GM23338 (cell line): ENCODE measurements at regions not wholly inside any gene's neighbourhood (a gene's known extent, or its start where the extent isn't known, plus 50 kb on each side); places are given as distances from the start of the nearest gene placed in this dataset.

Source experiments
- ATAC-seq: fragments of 200-7000 bp; cut with Tn5 transposase; 3 replicates; pipeline ENCODE4 v1.9.1; 2020
- DNase-seq: peaks from one replicate; pipeline ENCODE4 v3.0.0-alpha.2; 2015; ENCODE audit warnings: low spot score
- H2AFZ ChIP-seq: fragments of 200-600 bp; sonication (generic); 2 replicates; pipeline ENCODE4 v1.8.0; 2016; ENCODE audit warnings: antibody characterized with exemption, mild to moderate bottlenecking, moderate library complexity
- H3F3A ChIP-seq: fragments of 200-600 bp; sonication (generic); replicated peaks from 2 replicates; pipeline ENCODE4 v1.8.0; 2017; ENCODE audit warnings: antibody characterized with exemption, mixed run types, low read depth
- H3K27ac ChIP-seq: fragments of 200-600 bp; sonication (generic); 2 replicates; pipeline ENCODE4 v1.6.1; 2016; ENCODE audit warnings: low read depth
- H3K27me3 ChIP-seq: fragments of 200-600 bp; sonication (generic); 2 replicates; pipeline ENCODE4 v1.8.0; 2016; ENCODE audit warnings: mild to moderate bottlenecking, mixed run types, moderate library complexity; ENCODE audit not compliant: insufficient read depth
- H3K36me3 ChIP-seq: fragments of 200-600 bp; sonication (generic); 2 replicates; pipeline ENCODE4 v1.8.0; 2016; ENCODE audit warnings: mild to moderate bottlenecking; ENCODE audit not compliant: insufficient read depth
- H3K4me1 ChIP-seq: fragments of 200-600 bp; sonication (generic); 2 replicates; pipeline ENCODE4 v1.8.0; 2016; ENCODE audit warnings: mild to moderate bottlenecking, moderate library complexity; ENCODE audit not compliant: insufficient read depth
- H3K4me2 ChIP-seq: fragments of 200-600 bp; sonication (generic); 2 replicates; pipeline ENCODE4 v1.7.1; 2017; ENCODE audit warnings: mixed run types
- H3K4me3 ChIP-seq: fragments of 200-600 bp; sonication (generic); 2 replicates; pipeline ENCODE4 v1.6.1; 2016; ENCODE audit warnings: mixed run types
- H3K79me2 ChIP-seq: fragments of 200-600 bp; sonication (generic); replicated peaks from 2 replicates; pipeline ENCODE4 v1.8.0; 2017; ENCODE audit warnings: mild to moderate bottlenecking; ENCODE audit not compliant: insufficient read depth
- H3K9me2 ChIP-seq: fragments of 200-600 bp; sonication (generic); 2 replicates; pipeline ENCODE4 v1.8.0; 2017; ENCODE audit not compliant: insufficient read depth
- H4K20me1 ChIP-seq: fragments of 200-600 bp; sonication (generic); replicated peaks from 2 replicates; pipeline ENCODE4 v1.8.0; 2017; ENCODE audit warnings: mild to moderate bottlenecking; ENCODE audit not compliant: insufficient read depth
- H3K27ac Mint-ChIP-seq: 2 replicates; pipeline ENCODE4 v1.8.0; 2020; ENCODE audit warnings: inconsistent platforms, mild to moderate bottlenecking, moderate library complexity, mixed read lengths
- H3K27me3 Mint-ChIP-seq: 3 replicates; pipeline ENCODE4 v1.8.0; 2022; ENCODE audit warnings: low read depth, mild to moderate bottlenecking, moderate library complexity, mixed read lengths, inconsistent platforms; ENCODE audit not compliant: insufficient read depth, poor library complexity
- H3K36me3 Mint-ChIP-seq: 3 replicates; pipeline ENCODE4 v1.8.0; 2021; ENCODE audit warnings: low read depth, mild to moderate bottlenecking, inconsistent platforms, moderate library complexity, mixed read lengths
- H3K4me1 Mint-ChIP-seq: 3 replicates; pipeline ENCODE4 v1.8.0; 2020; ENCODE audit warnings: mild to moderate bottlenecking, inconsistent platforms, mixed read lengths
- H3K4me3 Mint-ChIP-seq: 3 replicates; pipeline ENCODE4 v1.8.0; 2021; ENCODE audit warnings: moderate library complexity, mild to moderate bottlenecking, inconsistent platforms, mixed read lengths
- H3K9me3 Mint-ChIP-seq: 3 replicates; pipeline ENCODE4 v1.8.0; 2020; ENCODE audit warnings: moderate library complexity, mild to moderate bottlenecking, inconsistent platforms, mixed read lengths
- CREB1 ChIP-seq: fragments of 250-450 bp; sonication (Bioruptor Pico); IDR thresholded peaks from 2 replicates; pipeline ENCODE4 v1.5.0; 2020; ENCODE audit warnings: low read depth, mild to moderate bottlenecking, moderate library complexity
- CTCF ChIP-seq, 2 experiments: fragments of 200-600 bp in 1 of 2; sonication (generic) in 1 of 2; conservative IDR thresholded peaks; 2 replicates each; pipeline versions ENCODE4 v1.5.1 to v1.6.1; 2016 to 2017; ENCODE audit warnings: antibody characterized with exemption in 2 of 2, low read depth in 2 of 2, mild to moderate bottlenecking in 2 of 2, moderate library complexity in 1 of 2
- EZH2 ChIP-seq: fragments of 200-600 bp; sonication (generic); IDR thresholded peaks from one replicate; pipeline ENCODE4 v1.8.0; 2017; ENCODE audit warnings: antibody characterized with exemption, mild to moderate bottlenecking, low read depth; ENCODE audit not compliant: unreplicated experiment
- EZH2phosphoT487 ChIP-seq: fragments of 200-600 bp; sonication (generic); IDR thresholded peaks from one replicate; pipeline ENCODE4 v1.8.1; 2018; ENCODE audit warnings: antibody characterized with exemption; ENCODE audit not compliant: unreplicated experiment
- POLR2AphosphoS5 ChIP-seq: IDR thresholded peaks from 2 replicates; pipeline ENCODE4 v1.6.1; 2016; ENCODE audit warnings: antibody characterized with exemption, low read depth
- STAT1 ChIP-seq: IDR thresholded peaks from one replicate; pipeline ENCODE4 v1.6.1; 2016; ENCODE audit warnings: antibody characterized with exemption; ENCODE audit not compliant: unreplicated experiment
- ZNF114 ChIP-seq: fragments of 250-450 bp; sonication (Bioruptor Pico); IDR thresholded peaks from 2 replicates; pipeline ENCODE4 v1.5.0; 2020; ENCODE audit warnings: mild to moderate bottlenecking, moderate library complexity
- ZNF331 ChIP-seq: fragments of 250-450 bp; sonication (Bioruptor Pico); IDR thresholded peaks from 2 replicates; pipeline ENCODE4 v1.5.0; 2020; ENCODE audit warnings: low read depth, mild to moderate bottlenecking, moderate library complexity

DNA sequence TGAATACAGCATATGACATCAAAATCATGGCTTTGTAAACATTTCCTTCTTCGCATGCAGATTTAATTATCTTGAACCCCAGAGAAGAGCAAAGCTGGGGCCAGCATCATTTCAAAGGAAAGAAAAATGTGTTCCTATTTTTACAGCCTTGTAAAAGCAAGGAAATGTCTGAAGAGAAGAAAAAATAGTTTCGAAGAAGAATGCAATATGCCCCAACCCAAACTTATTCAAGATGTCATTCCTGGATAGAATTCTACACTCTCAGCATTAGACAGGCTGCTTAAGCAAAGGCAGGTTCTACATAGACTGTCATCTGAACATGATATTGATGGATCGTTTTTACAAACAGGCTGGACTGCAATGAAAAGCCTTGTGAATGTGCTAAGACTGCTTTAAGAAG is 900.8 kb downstream of the TTLL7 start (continued):
- no peak for TF ChIP-seq EZH2phosphoT487
- TF ChIP-seq EZH2, result no peak
- no peak for TF ChIP-seq STAT1
- no peak for TF ChIP-seq CREB1
- TF ChIP-seq ZNF114 (CRISPR knock-in tag), result no peak
- no peak for TF ChIP-seq ZNF331 (CRISPR knock-in tag)
- TF ChIP-seq POLR2AphosphoS5, result no peak

DNA sequence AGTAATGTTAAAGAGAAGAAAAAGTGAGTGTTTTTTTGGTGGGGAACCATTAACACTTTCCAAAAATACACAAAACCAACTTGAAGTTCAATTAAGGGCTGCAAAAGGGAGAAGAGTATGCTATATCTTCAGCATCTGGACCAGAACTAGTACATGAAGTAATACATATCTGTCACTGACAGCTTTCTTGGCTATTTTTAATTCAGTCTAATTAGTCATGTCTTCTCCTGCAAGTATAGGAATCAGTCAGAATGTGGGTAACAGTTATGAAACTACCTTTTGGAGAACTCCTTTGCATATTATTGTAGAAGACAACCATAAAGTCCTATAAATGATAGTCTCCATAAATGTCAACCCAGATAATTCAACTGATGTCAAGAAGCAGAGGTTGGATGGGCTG is 901.2 kb downstream of the TTLL7 start:
- Histone ChIP-seq H3K27me3 (no peaks in the 10 kb centered on the region), H3F3A (no peaks in the 10 kb centered on the region), H3K4me1 (peaks cover 6% of the 10 kb centered on the region; the same call in 1 of the 2 replicates), H3K4me2 (no peak overlapping the region), H2AFZ (no peak overlapping the region), H3K36me3 (no peaks in the 10 kb centered on the region; the same call in 1 of the 2 replicates), H3K4me3 (no peak overlapping the region), H3K27ac (no peak overlapping the region), H4K20me1 (no peaks in the 10 kb centered on the region), H3K9me2 (no peaks in the 10 kb centered on the region), H3K79me2 (no peaks in the 10 kb centered on the region)
- Mint-ChIP-seq H3K27ac (no peak overlapping the region), H3K36me3 (peaks cover 3% of the 10 kb centered on the region; the same call in 1 of the 3 replicates), H3K4me3 (no peak overlapping the region), H3K9me3 (no peaks in the 10 kb centered on the region), H3K4me1 (peaks cover 5% of the 10 kb centered on the region; the same call in 2 of the 3 replicates), H3K27me3 (no peaks in the 10 kb centered on the region)
- ATAC-seq (no peak), DNase-seq (no peak)
- TF ChIP-seq STAT1, result no peak
- TF ChIP-seq ZNF114 (CRISPR knock-in tag), result no peak

- Histone ChIP-seq H3K27ac (no peak overlapping the region), H3F3A (no peaks in the 10 kb centered on the region), H4K20me1 (no peaks in the 10 kb centered on the region), H3K4me2 (no peak overlapping the region), H3K27me3 (no peaks in the 10 kb centered on the region), H3K4me3 (no peak overlapping the region), H3K9me2 (no peaks in the 10 kb centered on the region), H2AFZ (no peak overlapping the region), H3K4me1 (no peaks in the 10 kb centered on the region), H3K36me3 (no peaks in the 10 kb centered on the region; the same call in 1 of the 2 replicates), H3K79me2 (no peaks in the 10 kb centered on the region)
- Mint-ChIP-seq H3K4me1 (no peaks in the 10 kb centered on the region; the same call in 2 of the 3 replicates), H3K36me3 (peaks cover 3% of the 10 kb centered on the region; the same call in 1 of the 3 replicates), H3K4me3 (no peak overlapping the region), H3K27me3 (no peaks in the 10 kb centered on the region), H3K27ac (no peak overlapping the region), H3K9me3 (no peaks in the 10 kb centered on the region)
- no peak for TF ChIP-seq CTCF (conservative IDR thresholded peaks at IDR 0.05; ENCODE audit: low read depth in 2 of 2)
- ATAC-seq (no peak), DNase-seq (no peak)
Observed at GRCh38 chr1:83095570-83095969, 903.4 kb downstream of the TTLL7 start.
